Testis (tissue), 2 donors: ENCODE measurements at regions not wholly inside any gene's neighbourhood (a gene's known extent, or its start where the extent isn't known, plus 50 kb on each side); places are given as distances from the start of the nearest gene placed in this dataset.

ENCODE experiments used
- DNase-seq: peaks from one replicate; pipeline ENCODE4 v3.0.0-alpha.2; 2019
- H3K27ac ChIP-seq, 2 donors: fragments of 200-600 bp; sonication (generic); one replicate each; pipeline ENCODE4 v1.5.1; 2019
- H3K27me3 ChIP-seq: fragments of 200-600 bp; sonication (generic); one replicate; pipeline ENCODE4 v1.5.1; 2019
- H3K36me3 ChIP-seq: fragments of 200-600 bp; sonication (generic); one replicate; pipeline ENCODE4 v1.5.1; 2017; ENCODE audit warnings: low read depth; ENCODE audit errors: missing control alignments
- H3K4me1 ChIP-seq: fragments of 200-600 bp; sonication (generic); one replicate; pipeline ENCODE4 v1.5.1; 2019
- H3K4me3 ChIP-seq, 2 donors: fragments of 200-600 bp; sonication (generic); one replicate each; pipeline ENCODE4 v1.5.1; 2017 to 2019
- H3K9me3 ChIP-seq: fragments of 200-600 bp; sonication (generic); one replicate; pipeline ENCODE4 v1.5.1; 2017
- CTCF ChIP-seq, 3 experiments: fragments of 450-650 bp in 2 of 3; fragments of 200-600 bp in 1 of 3; sonication (generic) in 1 of 3; IDR thresholded peaks; one replicate each; pipeline ENCODE4 v1.5.1; 2016 to 2019; ENCODE audit warnings: antibody characterized with exemption in 3 of 3, mild to moderate bottlenecking in 2 of 3, moderate library complexity in 1 of 3
- POLR2A ChIP-seq: fragments of 450-650 bp; IDR thresholded peaks from one replicate; pipeline ENCODE4 v1.6.1; 2017; ENCODE audit warnings: antibody characterized with exemption, mild to moderate bottlenecking, moderate library complexity
- WGBS, 2 donors: methylation state at CpG; one replicate each; pipeline ENCODE4 v1.1.5; 2018; 5-methylcytosine and 5-hydroxymethylcytosine counted together
- intact Hi-C: fragments of 100-400 bp; cut with DNase I; formaldehyde crosslinking; loops from one replicate; pipeline ENCODE4 v1.15.1; 2023; ENCODE audit warnings: low total_unique reads

GRCh38 chr18:73784853-73785252 is 362.8 kb downstream of the FBXO15 start:
- Histone ChIP-seq H3K4me1 (no peaks in the 10 kb centered on the region), H3K4me3 (no peak overlapping the region), H3K9me3 (no peaks in the 10 kb centered on the region), H3K36me3 (no peaks in the 10 kb centered on the region), H3K27ac (no peak overlapping the region), H3K27me3 (no peaks in the 10 kb centered on the region)
- DNase-seq, result no peak
- intact Hi-C loops, result no loop called here
- TF ChIP-seq POLR2A (no peak), CTCF (IDR thresholded peaks at IDR 0.05) (no peak)
- WGBS, 2 donors, result 82 to 85% methylated on average over 8 of the region's 8 CpGs

GRCh38 chr18:73782405-73782804 is 365.2 kb downstream of the FBXO15 start:
- H3K27ac ChIP-seq, result no peak overlapping the region
- no peaks in the 10 kb centered on the region for H3K36me3 ChIP-seq
- H3K4me1 ChIP-seq, result peaks cover 4% of the 10 kb centered on the region
- H3K27me3 ChIP-seq, result no peaks in the 10 kb centered on the region
- H3K9me3 ChIP-seq, result no peaks in the 10 kb centered on the region
- TF ChIP-seq CTCF (IDR thresholded peaks at IDR 0.05), result no peak
- DNase-seq, result no peak
- H3K4me3 ChIP-seq, result no peak overlapping the region
- 81 to 91% methylated on average over 6 of the region's 6 CpGs for WGBS, 2 donors
- intact Hi-C loops, result no loop called here

- TF ChIP-seq CTCF (IDR thresholded peaks at IDR 0.05), result no peak
- TF ChIP-seq POLR2A, result no peak
- Histone ChIP-seq H3K27ac (no peak overlapping the region), H3K27me3 (no peaks in the 10 kb centered on the region), H3K36me3 (no peaks in the 10 kb centered on the region), H3K4me1 (peaks cover 4% of the 10 kb centered on the region), H3K9me3 (no peaks in the 10 kb centered on the region), H3K4me3 (no peak overlapping the region)
- intact Hi-C loops, result no loop called here
- 83 to 86% methylated on average over 7 of the region's 7 CpGs for WGBS, 2 donors
- no peak for DNase-seq
These were observed 367.4 kb downstream of the FBXO15 start for GRCh38 chr18:73780218-73780617.

- intact Hi-C loops, result no loop called here
- H3K9me3 ChIP-seq, result no peaks in the 10 kb centered on the region
- TF ChIP-seq POLR2A, result no peak
- no peak for TF ChIP-seq CTCF (IDR thresholded peaks at IDR 0.05)
- no peak for DNase-seq
- no peak overlapping the region for H3K27ac ChIP-seq
- 53 to 59% methylated on average over 2 of the region's 2 CpGs for WGBS, 2 donors
- no peak overlapping the region for H3K4me3 ChIP-seq
- peaks cover 4% of the 10 kb centered on the region for H3K4me1 ChIP-seq
- H3K27me3 ChIP-seq, result no peaks in the 10 kb centered on the region
- H3K36me3 ChIP-seq, result no peaks in the 10 kb centered on the region
These were observed 369.6 kb downstream of the FBXO15 start for GRCh38 chr18:73778032-73778359.

- H3K9me3 ChIP-seq, result no peaks in the 10 kb centered on the region
These were observed 370.1 kb downstream of the FBXO15 start for GRCh38 chr18:73777356-73778031.

More at GRCh38 chr18:73777356-73778031, 370.1 kb downstream of the FBXO15 start:
- H3K4me1 ChIP-seq, result peaks cover 4% of the 10 kb centered on the region
- no peak for DNase-seq
- intact Hi-C loops, result no loop called here
- no peaks in the 10 kb centered on the region for H3K27me3 ChIP-seq
- TF ChIP-seq POLR2A (no peak), CTCF (IDR thresholded peaks at IDR 0.05) (no peak)
- 33 to 40% methylated on average over 1 of the region's 1 CpG for WGBS, 2 donors
- no peaks in the 10 kb centered on the region for H3K36me3 ChIP-seq
- no peak overlapping the region for H3K4me3 ChIP-seq
- no peak overlapping the region for H3K27ac ChIP-seq
